ENCODE measurements at regions not wholly inside any gene's neighbourhood (a gene's known extent, or its start where the extent isn't known, plus 50 kb on each side); places are given as distances from the start of the nearest gene placed in this dataset.
"Not testable (repeated sequence)": the region's sequence is repeated elsewhere in the genome, so short reads cannot be mapped to it uniquely, and the experiment has no call there.

DNA sequence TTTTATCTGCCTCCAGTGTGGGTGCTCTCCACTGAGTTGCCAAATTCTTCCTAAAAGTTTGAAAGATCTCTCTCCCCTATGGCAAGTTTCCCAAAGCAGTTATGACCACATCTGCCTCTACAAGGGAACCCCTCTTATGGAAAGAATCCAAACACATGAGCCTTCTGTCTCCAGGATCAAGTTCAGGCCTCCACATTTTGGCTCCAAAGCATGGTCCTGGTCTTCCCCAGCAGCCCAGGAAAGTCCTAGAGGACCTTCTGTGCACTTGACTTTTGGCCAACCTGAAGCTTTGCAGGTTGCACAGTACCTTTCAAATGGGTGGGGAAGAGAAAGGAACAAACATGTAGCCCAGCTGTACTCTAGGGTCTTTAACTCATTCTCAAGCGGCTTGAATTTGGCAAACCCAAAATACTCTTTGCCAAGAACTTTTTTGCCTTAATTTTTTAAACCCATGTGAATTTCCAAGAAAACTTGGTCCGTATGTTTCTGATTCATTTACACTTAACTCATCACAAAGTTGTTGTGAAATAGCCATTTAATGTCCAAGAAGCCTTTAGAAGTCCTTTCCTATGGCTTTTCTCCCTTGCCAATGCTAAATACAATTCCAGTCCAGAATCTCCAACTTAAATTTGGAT, 240.1 kb upstream of the TBX18 start:
- H3K27ac ChIP-seq (ENCODE audit: insufficient read depth, low read length, poor library complexity, severe bottlenecking) = no peak overlapping the region
- no peaks in the 10 kb centered on the region for H3K36me3 Mint-ChIP-seq
- H3K4me3 Mint-ChIP-seq = no peak overlapping the region
- ATAC-seq (ENCODE audit: low read depth in 2 of 2) (no peak), DNase-seq (no peak)
- H3K27me3 Mint-ChIP-seq = no peaks in the 10 kb centered on the region
- peaks cover 0 to 8% (median 2%) of the 10 kb centered on the region in 7 donors for H3K9me3 Mint-ChIP-seq
- no peaks in the 10 kb centered on the region for H3K9me3 ChIP-seq (ENCODE audit: control insufficient read depth in 2 of 2, low read length in 2 of 2)
- no peaks in the 10 kb centered on the region for H3K4me1 Mint-ChIP-seq
- H3K4me3 ChIP-seq (ENCODE audit: low read depth, low read length) = no peak overlapping the region
- H3K36me3 ChIP-seq (ENCODE audit: control insufficient read depth, insufficient read depth, low read length) = no peaks in the 10 kb centered on the region
- H3K4me1 ChIP-seq (ENCODE audit: control insufficient read depth, insufficient read depth, low read length, poor library complexity, severe bottlenecking) = no peaks in the 10 kb centered on the region
- no peaks in the 10 kb centered on the region for H3K27me3 ChIP-seq (ENCODE audit: control insufficient read depth, insufficient read depth, low read length)
- H3K27ac Mint-ChIP-seq = no peak overlapping the region

DNA sequence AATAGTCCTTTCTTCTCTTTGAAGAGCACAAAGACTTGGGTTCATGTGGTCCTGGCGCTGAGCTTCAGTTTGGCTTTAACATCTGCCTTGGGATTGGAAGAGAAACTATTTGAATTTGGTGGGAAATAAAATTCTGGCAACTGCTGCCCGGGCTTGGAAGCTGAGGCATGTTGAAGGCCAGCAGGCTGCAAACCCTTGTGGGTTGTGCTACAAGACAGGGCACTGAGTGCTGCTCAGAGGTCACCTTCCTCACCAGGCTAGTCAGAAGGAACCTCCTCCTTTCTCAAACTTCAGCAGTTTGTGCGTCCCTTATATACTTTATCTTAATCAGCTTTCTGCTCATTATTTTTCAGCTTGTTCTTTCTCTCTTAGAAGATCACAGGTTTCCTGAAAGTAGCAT, 238.4 kb upstream of the TBX18 start:
- Histone ChIP-seq H3K9me3 (ENCODE audit: control insufficient read depth in 2 of 2, low read length in 2 of 2) (no peaks in the 10 kb centered on the region), H3K36me3 (ENCODE audit: control insufficient read depth, insufficient read depth, low read length) (no peaks in the 10 kb centered on the region), H3K4me1 (ENCODE audit: control insufficient read depth, insufficient read depth, low read length, poor library complexity, severe bottlenecking) (no peaks in the 10 kb centered on the region), H3K27me3 (ENCODE audit: control insufficient read depth, insufficient read depth, low read length) (no peaks in the 10 kb centered on the region), H3K4me3 (ENCODE audit: low read depth, low read length) (no peak overlapping the region), H3K27ac (ENCODE audit: insufficient read depth, low read length, poor library complexity, severe bottlenecking) (no peak overlapping the region)
- H3K4me3 Mint-ChIP-seq = no peak overlapping the region
- no peak for ATAC-seq (ENCODE audit: low read depth in 2 of 2)
- H3K4me1 Mint-ChIP-seq = no peaks in the 10 kb centered on the region
- H3K27ac Mint-ChIP-seq = no peak overlapping the region
- peaks cover 0 to 8% (median 2%) of the 10 kb centered on the region in 7 donors for H3K9me3 Mint-ChIP-seq
- DNase-seq = no peak
- H3K36me3 Mint-ChIP-seq = no peaks in the 10 kb centered on the region
- H3K27me3 Mint-ChIP-seq = no peaks in the 10 kb centered on the region

- no peak overlapping the region for H3K4me3 Mint-ChIP-seq
- Histone ChIP-seq H3K27me3 (ENCODE audit: control insufficient read depth, insufficient read depth, low read length) (no peaks in the 10 kb centered on the region), H3K9me3 (ENCODE audit: control insufficient read depth in 2 of 2, low read length in 2 of 2) (no peaks in the 10 kb centered on the region), H3K4me3 (ENCODE audit: low read depth, low read length) (no peak overlapping the region), H3K36me3 (ENCODE audit: control insufficient read depth, insufficient read depth, low read length) (no peaks in the 10 kb centered on the region), H3K4me1 (ENCODE audit: control insufficient read depth, insufficient read depth, low read length, poor library complexity, severe bottlenecking) (no peaks in the 10 kb centered on the region), H3K27ac (ENCODE audit: insufficient read depth, low read length, poor library complexity, severe bottlenecking) (no peak overlapping the region)
- no peaks in the 10 kb centered on the region for H3K36me3 Mint-ChIP-seq
- peaks cover 0 to 15% (median 4%) of the 10 kb centered on the region in 7 donors for H3K9me3 Mint-ChIP-seq
- no peak for DNase-seq
- H3K4me1 Mint-ChIP-seq = no peaks in the 10 kb centered on the region
- ATAC-seq (ENCODE audit: low read depth in 2 of 2) = no peak
- no peak overlapping the region for H3K27ac Mint-ChIP-seq
- H3K27me3 Mint-ChIP-seq = no peaks in the 10 kb centered on the region
Observed at GRCh38 chr6:85000001-85000400, 235.6 kb upstream of the TBX18 start.

- no peak overlapping the region for H3K27ac ChIP-seq (ENCODE audit: insufficient read depth, low read length, poor library complexity, severe bottlenecking)
- H3K36me3 ChIP-seq (ENCODE audit: control insufficient read depth, insufficient read depth, low read length) = no peaks in the 10 kb centered on the region
- ATAC-seq (ENCODE audit: low read depth in 2 of 2) (no peak), DNase-seq (no peak)
- no peak overlapping the region for H3K27ac Mint-ChIP-seq
- no peaks in the 10 kb centered on the region for H3K4me1 ChIP-seq (ENCODE audit: control insufficient read depth, insufficient read depth, low read length, poor library complexity, severe bottlenecking)
- H3K9me3 ChIP-seq (ENCODE audit: control insufficient read depth in 2 of 2, low read length in 2 of 2) = no peaks in the 10 kb centered on the region
- H3K27me3 Mint-ChIP-seq = no peaks in the 10 kb centered on the region
- no peaks in the 10 kb centered on the region for H3K4me1 Mint-ChIP-seq
- H3K9me3 Mint-ChIP-seq = peaks cover under 1 to 15% (median 2%) of the 10 kb centered on the region in 7 donors
- no peaks in the 10 kb centered on the region for H3K36me3 Mint-ChIP-seq
- H3K4me3 Mint-ChIP-seq = no peak overlapping the region
- H3K4me3 ChIP-seq (ENCODE audit: low read depth, low read length) = no peak overlapping the region
- H3K27me3 ChIP-seq (ENCODE audit: control insufficient read depth, insufficient read depth, low read length) = no peaks in the 10 kb centered on the region
Observed at GRCh38 chr6:84998223-84998622, 233.8 kb upstream of the TBX18 start.

DNA sequence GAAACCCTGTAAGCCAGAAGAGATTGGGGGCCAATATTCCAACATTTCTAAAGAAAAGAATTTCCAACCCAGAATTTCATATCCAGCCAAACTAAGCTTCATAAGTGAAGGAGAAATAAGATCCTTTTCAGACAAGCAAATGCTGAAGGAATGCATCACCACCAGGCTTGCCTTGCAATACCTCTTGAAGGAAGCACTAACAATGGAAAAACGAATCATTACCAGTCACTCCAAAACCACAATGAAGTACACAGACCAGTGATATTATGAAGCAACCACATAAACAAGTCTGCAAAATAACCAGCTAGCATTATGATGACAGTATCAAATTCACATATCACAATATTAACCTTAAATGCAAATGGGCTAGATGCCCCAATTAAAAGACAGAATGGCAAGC, 224.4 kb upstream of the TBX18 start:
- H3K27ac Mint-ChIP-seq; H3K27me3 ChIP-seq (ENCODE audit: control insufficient read depth, insufficient read depth, low read length); H3K27me3 Mint-ChIP-seq; H3K36me3 ChIP-seq (ENCODE audit: control insufficient read depth, insufficient read depth, low read length); DNase-seq; H3K4me3 ChIP-seq (ENCODE audit: low read depth, low read length); H3K9me3 ChIP-seq (ENCODE audit: control insufficient read depth in 2 of 2, low read length in 2 of 2); H3K4me1 ChIP-seq (ENCODE audit: control insufficient read depth, insufficient read depth, low read length, poor library complexity, severe bottlenecking); ATAC-seq (ENCODE audit: low read depth in 2 of 2); H3K27ac ChIP-seq (ENCODE audit: insufficient read depth, low read length, poor library complexity, severe bottlenecking); H3K4me3 Mint-ChIP-seq; H3K36me3 Mint-ChIP-seq; H3K4me1 Mint-ChIP-seq: not testable (repeated sequence)
- peaks cover 3 to 43% (median 10%) of the 10 kb centered on the region in 7 donors for H3K9me3 Mint-ChIP-seq

DNA sequence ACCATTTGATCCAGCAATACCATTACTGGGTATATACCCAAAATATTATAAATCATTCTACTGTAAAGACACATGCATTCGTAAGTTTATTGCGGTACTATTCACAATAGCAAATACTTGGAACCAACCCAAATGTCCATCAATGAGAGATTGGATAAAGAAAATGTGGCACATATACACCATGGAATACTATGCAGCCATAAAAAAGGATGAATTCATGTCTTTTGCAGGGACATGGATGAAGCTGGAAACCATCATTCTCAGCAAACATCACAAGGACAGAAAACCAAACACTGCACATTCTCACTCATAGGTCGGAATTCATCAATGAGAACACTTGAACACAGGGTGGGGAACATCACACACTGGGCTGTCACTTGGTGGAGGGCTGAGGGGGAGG, 221.1 kb upstream of the TBX18 start:
- H3K9me3 Mint-ChIP-seq = peaks cover 2 to 27% (median 9%) of the 10 kb centered on the region in 7 donors
- H3K4me3 Mint-ChIP-seq; ATAC-seq (ENCODE audit: low read depth in 2 of 2); H3K36me3 Mint-ChIP-seq; H3K27ac Mint-ChIP-seq; H3K4me3 ChIP-seq (ENCODE audit: low read depth, low read length); H3K27me3 ChIP-seq (ENCODE audit: control insufficient read depth, insufficient read depth, low read length); H3K4me1 ChIP-seq (ENCODE audit: control insufficient read depth, insufficient read depth, low read length, poor library complexity, severe bottlenecking); H3K36me3 ChIP-seq (ENCODE audit: control insufficient read depth, insufficient read depth, low read length); H3K9me3 ChIP-seq (ENCODE audit: control insufficient read depth in 2 of 2, low read length in 2 of 2); H3K27me3 Mint-ChIP-seq; DNase-seq; H3K4me1 Mint-ChIP-seq; H3K27ac ChIP-seq (ENCODE audit: insufficient read depth, low read length, poor library complexity, severe bottlenecking): not testable (repeated sequence)

GRCh38 chr6:84979541-84979940, 215.1 kb upstream of the TBX18 start:
- Histone ChIP-seq H3K9me3 (ENCODE audit: control insufficient read depth in 2 of 2, low read length in 2 of 2) (no peaks in the 10 kb centered on the region), H3K4me3 (ENCODE audit: low read depth, low read length) (no peak overlapping the region), H3K27ac (ENCODE audit: insufficient read depth, low read length, poor library complexity, severe bottlenecking) (no peak overlapping the region), H3K27me3 (ENCODE audit: control insufficient read depth, insufficient read depth, low read length) (no peaks in the 10 kb centered on the region), H3K4me1 (ENCODE audit: control insufficient read depth, insufficient read depth, low read length, poor library complexity, severe bottlenecking) (no peaks in the 10 kb centered on the region), H3K36me3 (ENCODE audit: control insufficient read depth, insufficient read depth, low read length) (no peaks in the 10 kb centered on the region)
- Mint-ChIP-seq H3K27ac (no peak overlapping the region), H3K4me3 (no peak overlapping the region), H3K9me3 (peaks cover 0 to 16% (median 5%) of the 10 kb centered on the region in 7 donors), H3K36me3 (no peaks in the 10 kb centered on the region), H3K27me3 (no peaks in the 10 kb centered on the region), H3K4me1 (no peaks in the 10 kb centered on the region)
- ATAC-seq (ENCODE audit: low read depth in 2 of 2) = no peak
- no peak for DNase-seq

- no peak overlapping the region for H3K4me3 Mint-ChIP-seq
- no peak overlapping the region for H3K27ac Mint-ChIP-seq
- peaks cover 0 to 12% (median 4%) of the 10 kb centered on the region in 7 donors for H3K9me3 Mint-ChIP-seq
- H3K27ac ChIP-seq (ENCODE audit: insufficient read depth, low read length, poor library complexity, severe bottlenecking) = no peak overlapping the region
- H3K4me1 ChIP-seq (ENCODE audit: control insufficient read depth, insufficient read depth, low read length, poor library complexity, severe bottlenecking) = no peaks in the 10 kb centered on the region
- no peaks in the 10 kb centered on the region for H3K4me1 Mint-ChIP-seq
- no peaks in the 10 kb centered on the region for H3K27me3 Mint-ChIP-seq
- no peaks in the 10 kb centered on the region for H3K36me3 ChIP-seq (ENCODE audit: control insufficient read depth, insufficient read depth, low read length)
- ATAC-seq (ENCODE audit: low read depth in 2 of 2) (no peak), DNase-seq (no peak)
- no peaks in the 10 kb centered on the region for H3K9me3 ChIP-seq (ENCODE audit: control insufficient read depth in 2 of 2, low read length in 2 of 2)
- H3K36me3 Mint-ChIP-seq = no peaks in the 10 kb centered on the region
- H3K4me3 ChIP-seq (ENCODE audit: low read depth, low read length) = no peak overlapping the region
- no peaks in the 10 kb centered on the region for H3K27me3 ChIP-seq (ENCODE audit: control insufficient read depth, insufficient read depth, low read length)
Observed at GRCh38 chr6:84977363-84977705, 212.9 kb upstream of the TBX18 start.

Measured in CD4-positive, CD25-positive, alpha-beta regulatory T cell (primary cell).